K562 (cell line): ENCODE measurements at regions not wholly inside any gene's neighbourhood (a gene's known extent, or its start where the extent isn't known, plus 50 kb on each side); places are given as distances from the start of the nearest gene placed in this dataset.
A peak's percentile ranks its signal among the peaks of the same experiment; 100 is the strongest.

Experiments used
- ATAC-seq: fragments of 200-7000 bp; cut with Tn5 transposase; 3 replicates; pipeline ENCODE4 v1.9.1; 2020; ENCODE audit warnings: moderate library complexity
- BruUV-seq: library from RNA; stranded (reverse); fragments of 400-500 nt; replicated peaks from 2 replicates; lab custom pipeline; 2021; lab: Mats Ljungman, UMichigan
- CTCF ChIA-PET: fragments of 300-600 bp; formaldehyde crosslinking; extraction: SDS; loops from one replicate; lab custom pipeline; 2021; ENCODE audit warnings: low intra/inter-chr PET ratio; lab: Yijun Ruan, JAX
- POLR2A ChIA-PET: fragments of 300-600, 350-650 bp; sonication (Branson Sonifier 250); formaldehyde crosslinking; extraction: SDS; loops from one replicate; lab custom pipeline; 2021; ENCODE audit warnings: antibody characterized with exemption, inconsistent platforms; lab: Yijun Ruan, JAX
- DNase-seq, 4 experiments: peaks; one replicate each; pipeline versions ENCODE4 v3.0.0 to v3.0.0-alpha.2; 2011 to 2018; ENCODE audit warnings: low spot score in 3 of 4, mixed read lengths in 3 of 4; ENCODE audit errors: extremely low read depth in 1 of 4
- FAIRE-seq: peaks from 2 replicates; lab custom pipeline; 2011; peaks lifted over from hg19 to GRCh38; lab: Jason Lieb, UNC
- H2AFZ ChIP-seq: 2 replicates; pipeline ENCODE4 v1.6.0; 2011; ENCODE audit warnings: low read depth, low read length, control low read depth, inconsistent platforms
- H3K27ac ChIP-seq: fragments of 200-600 bp; 3 replicates; pipeline ENCODE4 v1.8.0; 2011; ENCODE audit warnings: low read depth, mild to moderate bottlenecking, control low read depth, inconsistent platforms, low read length, moderate library complexity, mixed read lengths; ENCODE audit errors: extremely low read depth
- H3K27me3 ChIP-seq, 2 experiments: fragments of 300-600 bp in 1 of 2; 2 replicates in 1 of 2; 3 replicates in 1 of 2; pipeline versions ENCODE4 v1.6.0 to v1.8.0; 2011; ENCODE audit warnings: inconsistent platforms in 2 of 2, low read length in 2 of 2, mild to moderate bottlenecking in 1 of 2, mixed read lengths in 1 of 2, moderate library complexity in 1 of 2; ENCODE audit not compliant: control insufficient read depth in 2 of 2, insufficient read depth in 2 of 2
- H3K36me3 ChIP-seq: fragments of 300-600 bp; 3 replicates; pipeline ENCODE4 v1.8.0; 2011; ENCODE audit warnings: mild to moderate bottlenecking, low read length, inconsistent platforms; ENCODE audit not compliant: control insufficient read depth, insufficient read depth
- H3K4me1 ChIP-seq, 2 experiments: fragments of 200-600 bp in 1 of 2; replicated peaks in 1 of 2; 2 replicates in 1 of 2; 3 replicates in 1 of 2; pipeline versions ENCODE4 v1.5.1 to v1.8.0; 2011; ENCODE audit warnings: inconsistent platforms in 2 of 2, low read length in 2 of 2, mild to moderate bottlenecking in 1 of 2, mixed read lengths in 1 of 2, moderate library complexity in 1 of 2; ENCODE audit not compliant: control insufficient read depth in 2 of 2, insufficient read depth in 2 of 2
- H3K4me2 ChIP-seq: 2 replicates; pipeline ENCODE4 v1.6.1; 2011; ENCODE audit warnings: low read length, control low read depth, inconsistent platforms, mixed read lengths; ENCODE audit not compliant: insufficient read depth
- H3K4me3 ChIP-seq: fragments of 200-600 bp; sonication (generic), shearing (Covaris generic); 2 replicates; pipeline ENCODE4 v1.5.1; 2016; ENCODE audit warnings: control low read depth, inconsistent platforms
- H3K79me2 ChIP-seq: fragments of 200-600 bp; 3 replicates; pipeline ENCODE4 v1.8.0; 2011; ENCODE audit warnings: low read length, inconsistent platforms; ENCODE audit not compliant: control insufficient read depth, insufficient read depth
- H3K9ac ChIP-seq, 2 experiments: 2 replicates each; pipeline versions ENCODE4 v1.6.0 to v1.6.1; 2011; ENCODE audit warnings: low read depth in 2 of 2, low read length in 2 of 2, control low read depth in 1 of 2, inconsistent platforms in 1 of 2, mild to moderate bottlenecking in 1 of 2, mixed read lengths in 1 of 2; ENCODE audit not compliant: insufficient read depth in 1 of 2
- H3K9me1 ChIP-seq: one replicate; pipeline ENCODE4 v1.6.0; 2011; ENCODE audit warnings: inconsistent platforms, mild to moderate bottlenecking, low read length, moderate library complexity; ENCODE audit not compliant: control insufficient read depth, insufficient read depth
- H3K9me3 ChIP-seq: replicated peaks from 2 replicates; pipeline ENCODE4 v1.5.1; 2011; ENCODE audit warnings: low read depth, low read length, inconsistent platforms; ENCODE audit not compliant: control insufficient read depth, insufficient read depth
- H4K20me1 ChIP-seq: replicated peaks from 2 replicates; pipeline ENCODE4 v1.6.1; 2011; ENCODE audit warnings: low read length, inconsistent platforms, mixed read lengths; ENCODE audit not compliant: control insufficient read depth, insufficient read depth
- HMGN3 ChIP-seq: IDR thresholded peaks from 2 replicates; pipeline ENCODE4 v1.6.1; 2011; ENCODE audit warnings: borderline replicate concordance, low read depth, mild to moderate bottlenecking, mixed read lengths, low read length; ENCODE audit not compliant: insufficient read length; ENCODE audit errors: extremely low read depth
- MAZ ChIP-seq, 2 experiments: fragments of 450-650 bp in 1 of 2; sonication (generic) in 1 of 2; formaldehyde crosslinking; IDR thresholded peaks in 1 of 2; conservative IDR thresholded peaks in 1 of 2; 2 replicates each; pipeline versions ENCODE4 v1.4.0 to v1.5.0; 2020; ENCODE audit warnings: mild to moderate bottlenecking in 1 of 2, missing genetic modification reagents in 1 of 2
- MCM5 ChIP-seq: fragments of 450-650 bp; IDR thresholded peaks from 2 replicates; pipeline ENCODE4 v1.6.1; 2016; ENCODE audit warnings: low read depth
- WGBS: fragments of 100-300 bp; shearing (Covaris generic); methylation state at CpG from one replicate; pipeline ENCODE4 v1.1.6; 2016; ENCODE audit warnings: low coverage, mixed read lengths; ENCODE audit not compliant: insufficient coverage; ENCODE audit errors: missing lambda C conversion rate; 5-methylcytosine and 5-hydroxymethylcytosine counted together
- in situ Hi-C: fragments of 300-500 bp; cut with MboI; formaldehyde crosslinking; loops from 4 replicates; pipeline ENCODE4 v1.15.0; 2018; ENCODE audit warnings: inconsistent platforms, mixed read lengths
- intact Hi-C: fragments of 100-400 bp; cut with micrococcal nuclease; formaldehyde crosslinking; loops from 2 replicates; pipeline ENCODE4 v1.14.2; 2022

- DNase-seq (no peak), FAIRE-seq (no peak), ATAC-seq (peak; percentile 24; the same call in 1 of the 3 replicates)
- H3K4me1 ChIP-seq, result no peaks in the 10 kb centered on the region
- ChIA-PET CTCF (interaction anchor here (0.6 to 1.9 kb wide), 3 partner anchors 134 to 1001 kb away, joined by 3 to 10 read pairs (median 4); no protein-coding TSS in a partner anchor), POLR2A (interaction anchor here (0.6 to 1.1 kb wide), 3 partner anchors 11 to 353 kb away, joined by 3 to 7 read pairs (median 3); no protein-coding TSS in a partner anchor)
- H3K27me3 ChIP-seq, result no peaks in the 10 kb centered on the region
- TF ChIP-seq MCM5, result no peak
- TF ChIP-seq HMGN3, result no peak
- 0 out of 4 replicates have a peak, but pooled peaks of 1 of the 2 experiments have one; percentile 8 for TF ChIP-seq MAZ (CRISPR knock-in tag; conservative IDR thresholded peaks at IDR 0.05 in 1 of 2, IDR thresholded peaks at IDR 0.05 in 1 of 2)
- no peak overlapping the region for H3K27ac ChIP-seq
- no peaks in the 10 kb centered on the region for H3K9me1 ChIP-seq
- no peaks in the 10 kb centered on the region for H3K79me2 ChIP-seq
- no TSS peak for BruUV-seq
- H3K9me3 ChIP-seq, result no peaks in the 10 kb centered on the region
- H3K4me3 ChIP-seq, result no peak overlapping the region
- no peaks in the 10 kb centered on the region for H3K36me3 ChIP-seq
- WGBS, result 27% methylated on average over 1 of the region's 1 CpG
- no peaks in the 10 kb centered on the region for H4K20me1 ChIP-seq
- H3K4me2 ChIP-seq, result no peak overlapping the region
- peak overlapping the region; percentile 6; the same call in 1 of the 2 replicates for H2AFZ ChIP-seq
- H3K9ac ChIP-seq, result no peak overlapping the region
- intact Hi-C loops (loop anchor here (2.0 kb wide), 2 partner anchors 134 to 442 kb away; no protein-coding TSS in a partner anchor), in situ Hi-C loops (loop anchor here (5.0 to 25.0 kb wide), 3 partner anchors 293 to 958 kb away; no protein-coding TSS in a partner anchor)
Measured at GRCh38 chr4:74670583-74670982, 123.7 kb downstream of the BTC start.
